ENCODE measurements at regions not wholly inside any gene's neighbourhood (a gene's known extent, or its start where the extent isn't known, plus 50 kb on each side); places are given as distances from the start of the nearest gene placed in this dataset.
"Not testable (repeated sequence)": the region's sequence is repeated elsewhere in the genome, so short reads cannot be mapped to it uniquely, and the experiment has no call there.

- not testable (repeated sequence) for DNase-seq (ENCODE audit: low read depth, low spot score)
Measured at GRCh38 chr3:130151555-130151954, 69.9 kb downstream of the ALG1L2 start.

- peak; percentile 4 for DNase-seq (ENCODE audit: low read depth, low spot score)
Measured at GRCh38 chr3:130153247-130153646, 71.6 kb downstream of the ALG1L2 start.

GRCh38 chr3:130155464-130155863, 73.8 kb downstream of the ALG1L2 start:
- DNase-seq (ENCODE audit: low read depth, low spot score): not testable (repeated sequence)

- not testable (repeated sequence) for DNase-seq (ENCODE audit: low read depth, low spot score)
Measured at GRCh38 chr3:130166856-130167255, 85.2 kb downstream of the ALG1L2 start.

- not testable (repeated sequence) for DNase-seq (ENCODE audit: low read depth, low spot score)
Measured at GRCh38 chr3:130175195-130175594, 93.6 kb downstream of the ALG1L2 start.

GRCh38 chr3:130176476-130177256, 95.0 kb downstream of the ALG1L2 start:
- not testable (repeated sequence) for DNase-seq (ENCODE audit: low read depth, low spot score)

GRCh38 chr3:130178835-130179234, 97.2 kb downstream of the ALG1L2 start:
- not testable (repeated sequence) for DNase-seq (ENCODE audit: low read depth, low spot score)

GRCh38 chr3:130179353-130179970, 97.8 kb downstream of the ALG1L2 start:
- peak; percentile 17 for DNase-seq (ENCODE audit: low read depth, low spot score)

- not testable (repeated sequence) for DNase-seq (ENCODE audit: low read depth, low spot score)
Measured at GRCh38 chr3:130182475-130182874, 100.8 kb downstream of the ALG1L2 start.

- DNase-seq (ENCODE audit: low read depth, low spot score): not testable (repeated sequence)
Measured at GRCh38 chr3:130183689-130184088, 102.1 kb downstream of the ALG1L2 start.

GRCh38 chr3:130184152-130185024, 102.8 kb downstream of the ALG1L2 start:
- DNase-seq (ENCODE audit: low read depth, low spot score): not testable (repeated sequence)

- not testable (repeated sequence) for DNase-seq (ENCODE audit: low read depth, low spot score)
Measured at GRCh38 chr3:130201272-130201671, 119.6 kb downstream of the ALG1L2 start.

- DNase-seq (ENCODE audit: low read depth, low spot score): not testable (repeated sequence)
Measured at GRCh38 chr3:130203633-130204032, 122.0 kb downstream of the ALG1L2 start.

- DNase-seq (ENCODE audit: low read depth, low spot score): no peak
Measured at GRCh38 chr3:130227540-130227939, 117.9 kb upstream of the COL6A5 start.

- DNase-seq (ENCODE audit: low read depth, low spot score): no peak
Measured at GRCh38 chr3:130242850-130243569, 102.5 kb upstream of the COL6A5 start.

GRCh38 chr3:130243808-130244207, 101.7 kb upstream of the COL6A5 start:
- DNase-seq (ENCODE audit: low read depth, low spot score): no peak

GRCh38 chr3:130250982-130251381, 94.5 kb upstream of the COL6A5 start:
- DNase-seq (ENCODE audit: low read depth, low spot score): no peak

- DNase-seq (ENCODE audit: low read depth, low spot score): no peak
Measured at GRCh38 chr3:130255442-130255841, 90.0 kb upstream of the COL6A5 start.

- no peak for DNase-seq (ENCODE audit: low read depth, low spot score)
Measured at GRCh38 chr3:130256821-130257340, 88.6 kb upstream of the COL6A5 start.

- no peak for DNase-seq (ENCODE audit: low read depth, low spot score)
Measured at GRCh38 chr3:130258532-130258952, 86.9 kb upstream of the COL6A5 start.
